ENCODE measurements at regions not wholly inside any gene's neighbourhood (a gene's known extent, or its start where the extent isn't known, plus 50 kb on each side); places are given as distances from the start of the nearest gene placed in this dataset.
"Not testable (repeated sequence)": the region's sequence is repeated elsewhere in the genome, so short reads cannot be mapped to it uniquely, and the experiment has no call there.

- H3K9me3 ChIP-seq (ENCODE audit: control insufficient read depth, low read length); H3K4me1 ChIP-seq (ENCODE audit: control insufficient read depth, insufficient read depth, low read length, poor library complexity, severe bottlenecking); H3K27ac ChIP-seq (ENCODE audit: low read depth, low read length, severe bottlenecking); H3K36me3 ChIP-seq (ENCODE audit: control insufficient read depth, insufficient read depth, low read length); H3K4me3 ChIP-seq (ENCODE audit: extremely low read depth, insufficient read depth, low read length, poor library complexity, severe bottlenecking): not testable (repeated sequence)
- no CpG with 5 or more reads among the region's 2 CpGs for WGBS, 2 experiments (ENCODE audit: insufficient coverage in 2 of 2)
Measured at GRCh38 chr1:117314951-117315350, 52.3 kb upstream of the MAN1A2 start.

- Histone ChIP-seq H3K27ac (ENCODE audit: low read depth, low read length, severe bottlenecking) (no peak overlapping the region), H3K36me3 (ENCODE audit: control insufficient read depth, insufficient read depth, low read length) (no peaks in the 10 kb centered on the region), H3K4me3 (ENCODE audit: extremely low read depth, insufficient read depth, low read length, poor library complexity, severe bottlenecking) (no peak overlapping the region), H3K9me3 (ENCODE audit: control insufficient read depth, low read length) (no peaks in the 10 kb centered on the region), H3K4me1 (ENCODE audit: control insufficient read depth, insufficient read depth, low read length, poor library complexity, severe bottlenecking) (no peaks in the 10 kb centered on the region)
- 76 to 84% methylated on average over 2 to 3 of the region's 3 CpGs for WGBS, 2 experiments (ENCODE audit: insufficient coverage in 2 of 2)
Measured at GRCh38 chr1:117313555-117313954, 53.7 kb upstream of the MAN1A2 start.

GRCh38 chr1:117312453-117313138 is 54.7 kb upstream of the MAN1A2 start:
- WGBS, 2 experiments (ENCODE audit: insufficient coverage in 2 of 2) = 57 to 66% methylated on average over 2 to 3 of the region's 4 CpGs
- Histone ChIP-seq H3K9me3 (ENCODE audit: control insufficient read depth, low read length) (no peaks in the 10 kb centered on the region), H3K4me1 (ENCODE audit: control insufficient read depth, insufficient read depth, low read length, poor library complexity, severe bottlenecking) (no peaks in the 10 kb centered on the region), H3K27ac (ENCODE audit: low read depth, low read length, severe bottlenecking) (no peak overlapping the region), H3K36me3 (ENCODE audit: control insufficient read depth, insufficient read depth, low read length) (no peaks in the 10 kb centered on the region), H3K4me3 (ENCODE audit: extremely low read depth, insufficient read depth, low read length, poor library complexity, severe bottlenecking) (no peak overlapping the region)

- 85 to 96% methylated on average over 2 to 3 of the region's 3 CpGs for WGBS, 2 experiments (ENCODE audit: insufficient coverage in 2 of 2)
- Histone ChIP-seq H3K4me3 (ENCODE audit: extremely low read depth, insufficient read depth, low read length, poor library complexity, severe bottlenecking) (no peak overlapping the region), H3K27ac (ENCODE audit: low read depth, low read length, severe bottlenecking) (no peak overlapping the region), H3K9me3 (ENCODE audit: control insufficient read depth, low read length) (no peaks in the 10 kb centered on the region), H3K36me3 (ENCODE audit: control insufficient read depth, insufficient read depth, low read length) (no peaks in the 10 kb centered on the region), H3K4me1 (ENCODE audit: control insufficient read depth, insufficient read depth, low read length, poor library complexity, severe bottlenecking) (no peaks in the 10 kb centered on the region)
Measured at GRCh38 chr1:117308311-117308916, 58.8 kb upstream of the MAN1A2 start.

GRCh38 chr1:117301901-117302300 is 65.3 kb upstream of the MAN1A2 start:
- Histone ChIP-seq H3K4me1 (ENCODE audit: control insufficient read depth, insufficient read depth, low read length, poor library complexity, severe bottlenecking) (no peaks in the 10 kb centered on the region), H3K9me3 (ENCODE audit: control insufficient read depth, low read length) (no peaks in the 10 kb centered on the region), H3K4me3 (ENCODE audit: extremely low read depth, insufficient read depth, low read length, poor library complexity, severe bottlenecking) (no peak overlapping the region), H3K36me3 (ENCODE audit: control insufficient read depth, insufficient read depth, low read length) (no peaks in the 10 kb centered on the region), H3K27ac (ENCODE audit: low read depth, low read length, severe bottlenecking) (no peak overlapping the region)
- WGBS, 2 experiments (ENCODE audit: insufficient coverage in 2 of 2) = 67% methylated on average over 1 of the region's 1 CpG; no CpG with 5 or more reads in 1 of the 2 experiments

GRCh38 chr1:117300183-117300582 is 67.1 kb upstream of the MAN1A2 start:
- H3K27ac ChIP-seq (ENCODE audit: low read depth, low read length, severe bottlenecking); H3K4me3 ChIP-seq (ENCODE audit: extremely low read depth, insufficient read depth, low read length, poor library complexity, severe bottlenecking); H3K4me1 ChIP-seq (ENCODE audit: control insufficient read depth, insufficient read depth, low read length, poor library complexity, severe bottlenecking); H3K36me3 ChIP-seq (ENCODE audit: control insufficient read depth, insufficient read depth, low read length); H3K9me3 ChIP-seq (ENCODE audit: control insufficient read depth, low read length): not testable (repeated sequence)
- WGBS, 2 experiments (ENCODE audit: insufficient coverage in 2 of 2) = no CpG with 5 or more reads among the region's 6 CpGs

GRCh38 chr1:117295001-117295400 is 72.2 kb upstream of the MAN1A2 start:
- Histone ChIP-seq H3K9me3 (ENCODE audit: control insufficient read depth, low read length) (no peaks in the 10 kb centered on the region), H3K27ac (ENCODE audit: low read depth, low read length, severe bottlenecking) (no peak overlapping the region), H3K4me1 (ENCODE audit: control insufficient read depth, insufficient read depth, low read length, poor library complexity, severe bottlenecking) (no peaks in the 10 kb centered on the region), H3K4me3 (ENCODE audit: extremely low read depth, insufficient read depth, low read length, poor library complexity, severe bottlenecking) (no peak overlapping the region), H3K36me3 (ENCODE audit: control insufficient read depth, insufficient read depth, low read length) (no peaks in the 10 kb centered on the region)
- WGBS, 2 experiments (ENCODE audit: insufficient coverage in 2 of 2) = 80% methylated on average over 1 of the region's 2 CpGs; no CpG with 5 or more reads in 1 of the 2 experiments

- H3K4me1 ChIP-seq (ENCODE audit: control insufficient read depth, insufficient read depth, low read length, poor library complexity, severe bottlenecking) = no peaks in the 10 kb centered on the region
- H3K4me3 ChIP-seq (ENCODE audit: extremely low read depth, insufficient read depth, low read length, poor library complexity, severe bottlenecking) = no peak overlapping the region
- no peaks in the 10 kb centered on the region for H3K36me3 ChIP-seq (ENCODE audit: control insufficient read depth, insufficient read depth, low read length)
- H3K27ac ChIP-seq (ENCODE audit: low read depth, low read length, severe bottlenecking) = no peak overlapping the region
- H3K9me3 ChIP-seq (ENCODE audit: control insufficient read depth, low read length) = no peaks in the 10 kb centered on the region
Measured at GRCh38 chr1:117290890-117291289, 76.4 kb upstream of the MAN1A2 start.

- 100% methylated on average over 1 of the region's 3 CpGs; no CpG with 5 or more reads in 1 of the 2 experiments for WGBS, 2 experiments (ENCODE audit: insufficient coverage in 2 of 2)
- H3K4me1 ChIP-seq (ENCODE audit: control insufficient read depth, insufficient read depth, low read length, poor library complexity, severe bottlenecking) = no peaks in the 10 kb centered on the region
- H3K9me3 ChIP-seq (ENCODE audit: control insufficient read depth, low read length) = no peaks in the 10 kb centered on the region
- H3K27ac ChIP-seq (ENCODE audit: low read depth, low read length, severe bottlenecking) = no peak overlapping the region
- H3K36me3 ChIP-seq (ENCODE audit: control insufficient read depth, insufficient read depth, low read length) = no peaks in the 10 kb centered on the region
- no peak overlapping the region for H3K4me3 ChIP-seq (ENCODE audit: extremely low read depth, insufficient read depth, low read length, poor library complexity, severe bottlenecking)
Measured at GRCh38 chr1:117289316-117289870, 77.9 kb upstream of the MAN1A2 start.

- Histone ChIP-seq H3K27ac (ENCODE audit: low read depth, low read length, severe bottlenecking) (no peak overlapping the region), H3K4me1 (ENCODE audit: control insufficient read depth, insufficient read depth, low read length, poor library complexity, severe bottlenecking) (no peaks in the 10 kb centered on the region), H3K9me3 (ENCODE audit: control insufficient read depth, low read length) (no peaks in the 10 kb centered on the region), H3K4me3 (ENCODE audit: extremely low read depth, insufficient read depth, low read length, poor library complexity, severe bottlenecking) (no peak overlapping the region), H3K36me3 (ENCODE audit: control insufficient read depth, insufficient read depth, low read length) (no peaks in the 10 kb centered on the region)
- no CpG with 5 or more reads among the region's 2 CpGs for WGBS, 2 experiments (ENCODE audit: insufficient coverage in 2 of 2)
Measured at GRCh38 chr1:117286562-117286961, 75.8 kb upstream of the VTCN1 start.

- no peaks in the 10 kb centered on the region for H3K36me3 ChIP-seq (ENCODE audit: control insufficient read depth, insufficient read depth, low read length)
- H3K4me3 ChIP-seq (ENCODE audit: extremely low read depth, insufficient read depth, low read length, poor library complexity, severe bottlenecking) = no peak overlapping the region
- WGBS, 2 experiments (ENCODE audit: insufficient coverage in 2 of 2) = no CpG with 5 or more reads among the region's 1 CpG
- H3K4me1 ChIP-seq (ENCODE audit: control insufficient read depth, insufficient read depth, low read length, poor library complexity, severe bottlenecking) = no peaks in the 10 kb centered on the region
- H3K9me3 ChIP-seq (ENCODE audit: control insufficient read depth, low read length) = no peaks in the 10 kb centered on the region
- H3K27ac ChIP-seq (ENCODE audit: low read depth, low read length, severe bottlenecking) = no peak overlapping the region
Measured at GRCh38 chr1:117286145-117286544, 75.4 kb upstream of the VTCN1 start.
